PC-3 (cell line): ENCODE measurements at regions not wholly inside any gene's neighbourhood (a gene's known extent, or its start where the extent isn't known, plus 50 kb on each side); places are given as distances from the start of the nearest gene placed in this dataset.
"Not testable (repeated sequence)": the region's sequence is repeated elsewhere in the genome, so short reads cannot be mapped to it uniquely, and the experiment has no call there.

ENCODE experiments used
- EZH2 ChIP-seq: fragments of 300-600 bp; sonication (generic); IDR thresholded peaks from one replicate; pipeline ENCODE4 v1.6.1; 2017; ENCODE audit warnings: antibody characterized with exemption, mild to moderate bottlenecking, low read length; ENCODE audit not compliant: unreplicated experiment
- TF ChIP-seq, protein P1 (sequence below): fragments of 300-600 bp; sonication (generic); conservative IDR thresholded peaks from 2 replicates; pipeline ENCODE4 v1.5.1; 2017; ENCODE audit warnings: antibody characterized with exemption, low read depth, mild to moderate bottlenecking, low read length

DNA sequence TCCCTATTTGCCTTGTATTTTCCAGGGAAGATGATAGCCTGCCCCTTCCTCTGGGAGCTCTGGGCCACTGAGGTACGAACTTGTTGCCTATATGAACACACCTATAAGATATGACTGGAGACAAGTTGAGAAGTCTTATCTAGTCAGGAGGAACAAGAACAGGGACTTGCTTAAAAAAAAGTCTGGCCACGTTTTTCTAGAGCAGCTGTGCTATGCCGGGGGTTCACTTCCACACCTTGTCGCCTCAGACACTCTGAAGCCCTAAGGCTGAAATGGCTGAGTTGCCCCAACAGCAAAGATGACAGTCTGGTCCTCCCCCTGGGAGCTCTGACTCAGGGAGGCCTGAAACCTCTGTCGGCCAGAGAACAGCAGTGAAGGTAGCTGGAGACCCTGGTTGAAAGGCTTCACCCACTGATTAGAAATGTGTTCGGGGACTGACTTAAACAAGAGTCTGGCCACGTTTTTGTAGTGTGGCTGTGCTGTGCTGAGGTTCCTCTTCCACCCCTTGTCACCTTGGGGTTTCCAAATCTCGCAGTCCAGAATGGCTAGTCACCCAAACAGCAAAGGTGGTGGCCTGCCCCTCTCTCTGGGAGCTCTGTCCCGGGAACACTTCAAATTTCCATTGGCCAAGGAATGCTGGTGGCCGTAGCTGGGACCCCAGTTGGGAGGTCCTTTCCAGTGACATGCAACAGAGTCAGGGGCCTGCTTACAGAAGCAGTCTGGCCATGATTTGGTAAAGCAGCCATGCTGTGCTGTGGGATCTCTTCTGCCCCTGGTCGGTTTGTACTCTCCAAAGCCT, 225.5 kb downstream of the CWH43 start:
- not testable (repeated sequence) for TF ChIP-seq EZH2
- TF ChIP-seq, protein P1, sequence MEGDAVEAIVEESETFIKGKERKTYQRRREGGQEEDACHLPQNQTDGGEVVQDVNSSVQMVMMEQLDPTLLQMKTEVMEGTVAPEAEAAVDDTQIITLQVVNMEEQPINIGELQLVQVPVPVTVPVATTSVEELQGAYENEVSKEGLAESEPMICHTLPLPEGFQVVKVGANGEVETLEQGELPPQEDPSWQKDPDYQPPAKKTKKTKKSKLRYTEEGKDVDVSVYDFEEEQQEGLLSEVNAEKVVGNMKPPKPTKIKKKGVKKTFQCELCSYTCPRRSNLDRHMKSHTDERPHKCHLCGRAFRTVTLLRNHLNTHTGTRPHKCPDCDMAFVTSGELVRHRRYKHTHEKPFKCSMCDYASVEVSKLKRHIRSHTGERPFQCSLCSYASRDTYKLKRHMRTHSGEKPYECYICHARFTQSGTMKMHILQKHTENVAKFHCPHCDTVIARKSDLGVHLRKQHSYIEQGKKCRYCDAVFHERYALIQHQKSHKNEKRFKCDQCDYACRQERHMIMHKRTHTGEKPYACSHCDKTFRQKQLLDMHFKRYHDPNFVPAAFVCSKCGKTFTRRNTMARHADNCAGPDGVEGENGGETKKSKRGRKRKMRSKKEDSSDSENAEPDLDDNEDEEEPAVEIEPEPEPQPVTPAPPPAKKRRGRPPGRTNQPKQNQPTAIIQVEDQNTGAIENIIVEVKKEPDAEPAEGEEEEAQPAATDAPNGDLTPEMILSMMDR, result not testable (repeated sequence)
